ENCODE measurements at regions not wholly inside any gene's neighbourhood (a gene's known extent, or its start where the extent isn't known, plus 50 kb on each side); places are given as distances from the start of the nearest gene placed in this dataset.

GRCh38 chr1:23616292-23616824 is 57.1 kb upstream of the ID3 start:
- H3K27ac ChIP-seq (ENCODE audit: low read length) = no peak overlapping the region

GRCh38 chr1:23615852-23616251 is 56.6 kb upstream of the ID3 start:
- Histone ChIP-seq H3K9me2 (replicated peaks; ENCODE audit: insufficient read depth, low read length) (no peaks in the 10 kb centered on the region), H2AFZ (ENCODE audit: low read length) (no peak overlapping the region), H3K79me2 (ENCODE audit: low read length) (no peaks in the 10 kb centered on the region), H3K9ac (ENCODE audit: low read length) (no peak overlapping the region), H3K27me3 (replicated peaks; ENCODE audit: insufficient read depth, low read length) (no peaks in the 10 kb centered on the region), H3K4me2 (ENCODE audit: low read depth, low read length) (no peak overlapping the region), H3K27ac (ENCODE audit: low read length) (no peak overlapping the region), H3K4me1 (ENCODE audit: low read length) (peaks cover 76% of the 10 kb centered on the region), H3F3A (ENCODE audit: insufficient read depth, low read length) (peaks cover 57% of the 10 kb centered on the region), H3K4me3 (ENCODE audit: low read length) (no peak overlapping the region), H3K9me3 (replicated peaks; ENCODE audit: insufficient read depth, low read length) (no peaks in the 10 kb centered on the region), H4K20me1 (ENCODE audit: insufficient read depth, low read length) (no peaks in the 10 kb centered on the region), H3K36me3 (replicated peaks; ENCODE audit: insufficient read depth, low read length) (no peaks in the 10 kb centered on the region)
- no peak for DNase-seq
- TF ChIP-seq EZH2 (optimal IDR thresholded peaks at IDR 0.05; ENCODE audit: low read depth, low read length) (no peak), EZH2phosphoT487 (IDR thresholded peaks at IDR 0.05; ENCODE audit: low read length) (no peak), CTCF (IDR thresholded peaks at IDR 0.05; ENCODE audit: low read length) (no peak)

More at GRCh38 chr1:23616292-23616824, 57.1 kb upstream of the ID3 start:
- TF ChIP-seq EZH2 (optimal IDR thresholded peaks at IDR 0.05; ENCODE audit: low read depth, low read length) (no peak), CTCF (IDR thresholded peaks at IDR 0.05; ENCODE audit: low read length) (no peak), EZH2phosphoT487 (IDR thresholded peaks at IDR 0.05; ENCODE audit: low read length) (no peak)
- DNase-seq = no peak
- peaks cover 57% of the 10 kb centered on the region for H3F3A ChIP-seq (ENCODE audit: insufficient read depth, low read length)
- no peak overlapping the region for H3K9ac ChIP-seq (ENCODE audit: low read length)
- no peaks in the 10 kb centered on the region for H3K36me3 ChIP-seq (replicated peaks; ENCODE audit: insufficient read depth, low read length)
- H2AFZ ChIP-seq (ENCODE audit: low read length) = no peak overlapping the region
- H3K9me3 ChIP-seq (replicated peaks; ENCODE audit: insufficient read depth, low read length) = no peaks in the 10 kb centered on the region
- no peaks in the 10 kb centered on the region for H3K79me2 ChIP-seq (ENCODE audit: low read length)
- H3K4me1 ChIP-seq (ENCODE audit: low read length) = peaks cover 77% of the 10 kb centered on the region
- no peak overlapping the region for H3K4me3 ChIP-seq (ENCODE audit: low read length)
- no peaks in the 10 kb centered on the region for H3K9me2 ChIP-seq (replicated peaks; ENCODE audit: insufficient read depth, low read length)
- no peak overlapping the region for H3K4me2 ChIP-seq (ENCODE audit: low read depth, low read length)
- no peaks in the 10 kb centered on the region for H4K20me1 ChIP-seq (ENCODE audit: insufficient read depth, low read length)
- H3K27me3 ChIP-seq (replicated peaks; ENCODE audit: insufficient read depth, low read length) = no peaks in the 10 kb centered on the region

GRCh38 chr1:23615423-23615822 is 56.1 kb upstream of the ID3 start:
- Histone ChIP-seq H3K4me1 (ENCODE audit: low read length) (peaks cover 76% of the 10 kb centered on the region), H2AFZ (ENCODE audit: low read length) (no peak overlapping the region), H3K27ac (ENCODE audit: low read length) (0 out of 2 replicates have a peak overlapping the region, but pooled peaks have one; percentile 94), H3K9ac (ENCODE audit: low read length) (no peak overlapping the region), H4K20me1 (ENCODE audit: insufficient read depth, low read length) (no peaks in the 10 kb centered on the region), H3K36me3 (replicated peaks; ENCODE audit: insufficient read depth, low read length) (no peaks in the 10 kb centered on the region), H3F3A (ENCODE audit: insufficient read depth, low read length) (peaks cover 52% of the 10 kb centered on the region), H3K4me2 (ENCODE audit: low read depth, low read length) (no peak overlapping the region), H3K9me3 (replicated peaks; ENCODE audit: insufficient read depth, low read length) (no peaks in the 10 kb centered on the region), H3K27me3 (replicated peaks; ENCODE audit: insufficient read depth, low read length) (no peaks in the 10 kb centered on the region), H3K9me2 (replicated peaks; ENCODE audit: insufficient read depth, low read length) (no peaks in the 10 kb centered on the region), H3K79me2 (ENCODE audit: low read length) (no peaks in the 10 kb centered on the region), H3K4me3 (ENCODE audit: low read length) (no peak overlapping the region)
- TF ChIP-seq EZH2phosphoT487 (IDR thresholded peaks at IDR 0.05; ENCODE audit: low read length) (no peak), EZH2 (optimal IDR thresholded peaks at IDR 0.05; ENCODE audit: low read depth, low read length) (no peak), CTCF (IDR thresholded peaks at IDR 0.05; ENCODE audit: low read length) (no peak)
- no peak for DNase-seq

Measured in MM.1S (cell line).